Activated CD8-positive, alpha-beta memory T cell treated with anti-CD3 and anti-CD28 coated beads for 24 hours (primary cell): ENCODE measurements at regions not wholly inside any gene's neighbourhood (a gene's known extent, or its start where the extent isn't known, plus 50 kb on each side); places are given as distances from the start of the nearest gene placed in this dataset.

Experiments
- DNase-seq: peaks from one replicate; pipeline ENCODE4 v3.0.0-alpha.2; 2020

- DNase-seq: no peak
Measured at GRCh38 chr6:133583907-133584427, 304.9 kb upstream of the TCF21 start.

- DNase-seq: no peak
Measured at GRCh38 chr6:133584823-133585222, 304.1 kb upstream of the TCF21 start.

DNA sequence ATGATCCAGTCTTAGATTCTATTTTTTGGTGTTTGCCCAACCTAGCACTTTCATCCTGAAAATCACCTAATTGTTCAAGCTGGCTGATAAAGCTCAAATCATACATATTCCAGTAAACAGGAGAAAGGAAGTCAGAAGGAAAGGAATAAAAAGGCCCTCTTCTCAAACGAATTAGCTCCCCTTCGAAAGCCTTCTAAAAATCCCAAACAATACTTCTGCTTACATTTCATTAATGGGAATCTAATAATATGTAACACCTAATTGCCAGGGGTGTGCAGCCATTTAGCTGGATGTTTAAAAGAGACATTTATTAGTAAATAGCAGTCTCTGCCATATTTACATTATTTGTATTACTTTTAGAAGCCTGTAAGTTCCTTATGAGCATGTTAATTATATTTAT lies 302.9 kb upstream of the TCF21 start:
- DNase-seq: no peak

- no peak for DNase-seq
Measured at GRCh38 chr6:133587546-133588160, 301.3 kb upstream of the TCF21 start.

- no peak for DNase-seq
Measured at GRCh38 chr6:133590196-133590595, 298.7 kb upstream of the TCF21 start.

GRCh38 chr6:133590814-133591213 lies 298.1 kb upstream of the TCF21 start:
- no peak for DNase-seq

DNA sequence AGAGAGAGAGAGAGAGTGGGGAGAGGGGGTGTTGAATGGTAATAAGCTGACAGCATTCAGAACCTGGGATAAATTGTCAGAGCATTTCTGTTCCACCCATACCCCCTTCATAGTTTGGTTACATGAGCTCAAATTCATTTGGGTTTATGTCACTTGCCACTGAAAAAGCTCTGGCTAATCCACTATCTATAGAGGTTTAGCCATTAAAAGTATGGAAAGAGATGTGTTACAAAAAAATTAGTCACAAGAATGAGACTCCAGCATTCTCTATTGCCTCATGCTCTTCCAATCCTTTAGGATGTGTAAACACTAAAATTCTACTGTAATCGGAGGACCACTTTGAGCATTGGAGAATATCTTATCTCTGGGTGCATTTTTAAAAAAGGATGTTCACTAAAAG lies 297.6 kb upstream of the TCF21 start:
- DNase-seq: no peak

DNA sequence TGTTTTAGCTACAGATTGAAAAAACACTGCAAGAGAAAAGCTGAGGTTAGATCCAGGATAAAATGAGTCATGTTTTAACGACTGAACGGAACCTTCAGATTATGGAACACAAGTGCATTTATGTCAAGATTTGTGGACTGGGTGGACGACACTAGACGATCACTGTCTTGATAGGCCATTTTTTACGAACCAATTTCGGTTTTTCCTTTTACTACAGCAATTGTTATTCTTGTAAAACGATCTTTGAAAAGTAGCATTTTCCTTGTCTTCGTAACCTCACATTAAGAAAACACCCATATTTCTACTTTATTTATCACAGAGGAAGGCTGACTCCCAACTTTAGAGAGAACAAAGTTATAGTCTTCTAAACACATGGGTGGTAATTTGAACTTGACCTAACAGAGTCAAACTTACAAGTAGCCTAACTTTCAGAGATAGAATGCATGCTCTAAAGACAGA lies 294.2 kb upstream of the TCF21 start:
- no peak for DNase-seq

- DNase-seq: no peak
Measured at GRCh38 chr6:133595111-133595761, 293.7 kb upstream of the TCF21 start.

DNA sequence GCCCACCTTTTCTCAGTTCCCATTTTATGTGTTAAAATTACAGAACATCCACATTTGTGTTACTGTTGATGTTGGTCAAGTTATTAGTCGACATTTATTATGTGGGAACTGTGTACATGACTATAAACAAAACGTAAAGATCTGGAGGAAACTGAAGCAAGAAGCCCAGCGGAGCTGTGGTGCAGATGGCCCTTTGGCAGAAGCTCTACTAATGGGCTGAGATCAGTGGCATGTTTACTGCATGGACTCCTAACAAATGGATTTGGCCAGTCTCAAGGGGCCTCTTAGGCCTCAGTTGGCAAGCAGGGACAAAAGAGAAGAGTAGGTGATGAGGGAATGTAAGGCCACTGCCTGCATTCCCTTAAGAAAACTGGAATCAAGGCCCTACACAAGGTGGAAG lies 282.1 kb upstream of the TCF21 start:
- no peak for DNase-seq

- no peak for DNase-seq
Measured at GRCh38 chr6:133608620-133609019, 280.3 kb upstream of the TCF21 start.

- DNase-seq: no peak
Measured at GRCh38 chr6:133609415-133610226, 279.3 kb upstream of the TCF21 start.

DNA sequence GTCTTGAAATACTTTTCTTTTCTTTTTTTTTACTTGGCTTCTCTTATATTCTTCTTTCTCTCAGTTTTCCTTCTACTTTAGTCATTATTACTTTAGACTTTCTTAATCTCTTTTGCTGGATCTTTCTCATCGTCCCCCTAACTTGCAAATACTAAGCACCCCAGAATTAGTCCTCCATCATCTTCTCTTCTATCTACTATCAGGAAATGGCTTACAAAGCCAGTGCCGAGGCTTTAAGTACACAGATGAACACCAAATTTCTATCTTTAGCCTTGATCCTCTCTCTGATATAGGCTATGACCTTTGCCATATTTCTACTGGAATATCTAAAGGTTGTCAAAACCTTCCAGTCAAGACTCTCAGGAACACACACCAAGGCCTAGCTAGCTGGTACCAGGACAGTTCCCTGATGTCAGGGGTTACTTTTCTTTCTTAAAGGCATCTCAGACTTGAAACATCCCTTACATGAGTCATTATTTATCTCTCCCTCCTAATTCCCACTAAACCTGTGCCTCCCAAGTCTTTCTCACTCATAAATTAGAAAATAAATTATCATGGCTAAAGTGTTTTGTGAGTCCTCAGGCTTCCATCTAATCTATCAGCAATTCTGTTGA lies 278.6 kb upstream of the TCF21 start:
- no peak for DNase-seq

DNA sequence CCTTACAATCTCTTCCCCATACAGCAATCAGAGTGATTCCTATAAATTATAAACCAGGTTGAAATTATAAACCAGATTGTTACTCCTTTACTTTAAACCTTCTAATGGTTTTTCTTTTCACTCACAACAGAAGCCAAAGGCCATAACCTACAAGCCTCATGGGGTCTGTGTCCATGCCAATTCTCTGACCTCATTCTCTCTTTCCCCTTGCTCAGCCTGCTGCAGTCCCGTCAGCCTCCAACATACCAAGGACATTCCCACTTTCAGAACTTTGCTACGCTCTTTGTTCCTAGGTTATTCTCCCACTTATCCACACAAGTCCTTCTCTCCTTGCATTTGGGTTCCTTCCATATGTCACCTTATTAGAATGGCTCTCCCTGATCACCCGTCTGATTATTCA lies 277.9 kb upstream of the TCF21 start:
- DNase-seq: no peak

DNA sequence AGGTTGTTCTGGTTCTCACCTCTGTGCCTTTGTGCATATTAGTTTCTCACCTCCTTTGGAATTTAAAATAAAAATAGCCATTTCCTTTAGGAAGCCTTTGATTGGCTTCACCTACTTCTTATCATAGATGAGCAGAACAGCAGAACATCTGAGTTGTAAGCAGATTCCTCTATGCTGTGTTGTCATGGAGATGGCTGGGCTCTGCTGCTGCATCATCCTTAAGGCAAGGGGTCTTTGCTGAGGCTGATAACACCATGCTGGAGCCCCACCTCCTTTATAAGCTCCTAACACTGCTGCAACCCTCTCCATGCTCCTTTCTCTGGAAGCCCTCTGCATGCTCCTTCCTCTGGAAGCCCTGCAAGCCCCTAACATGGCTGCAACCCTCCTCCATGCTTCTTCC lies 276.5 kb upstream of the TCF21 start:
- no peak for DNase-seq

DNA sequence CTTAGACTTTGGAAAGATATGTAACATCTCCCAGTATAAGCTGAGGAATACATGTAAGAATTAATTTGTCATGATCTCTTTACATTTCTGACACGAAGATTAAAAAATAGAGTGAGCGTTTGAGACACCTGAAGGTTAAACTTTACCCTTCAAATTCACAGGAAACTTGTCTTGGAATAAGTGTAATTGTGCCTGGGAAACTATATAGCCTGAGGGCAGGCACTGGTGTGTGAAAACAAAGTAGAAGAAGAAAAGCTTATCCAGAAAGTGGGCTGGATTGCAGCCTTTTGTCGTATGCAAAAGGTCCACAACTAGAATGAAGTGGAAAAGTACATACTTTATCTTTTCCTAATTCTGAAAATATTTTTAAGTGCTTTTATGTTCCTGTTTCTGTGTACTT lies 275.7 kb upstream of the TCF21 start:
- no peak for DNase-seq

DNA sequence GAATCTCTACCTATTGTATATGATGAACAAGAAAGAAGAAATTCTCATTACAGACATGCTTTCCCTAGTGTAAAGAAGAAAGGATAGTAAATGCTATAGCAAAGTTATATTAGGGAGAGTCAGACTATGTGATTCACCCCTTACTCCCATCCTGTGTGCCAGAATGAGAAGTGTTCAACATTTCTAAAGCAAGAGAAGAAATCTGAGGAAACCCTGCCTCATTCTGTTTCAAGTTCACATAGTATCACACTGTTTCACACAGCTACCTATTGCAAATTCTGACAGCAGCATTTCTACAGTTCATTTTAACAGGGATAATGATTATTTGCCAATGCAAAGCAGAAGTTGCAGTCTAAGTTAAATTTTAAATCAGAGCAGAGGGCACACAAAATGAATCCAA lies 267.2 kb upstream of the TCF21 start:
- no peak for DNase-seq

GRCh38 chr6:133623065-133623464 lies 265.8 kb upstream of the TCF21 start:
- no peak for DNase-seq

GRCh38 chr6:133623621-133624020 lies 265.3 kb upstream of the TCF21 start:
- DNase-seq: no peak

GRCh38 chr6:133626096-133626666 lies 262.7 kb upstream of the TCF21 start:
- DNase-seq: no peak

GRCh38 chr6:133629970-133630369 lies 258.9 kb upstream of the TCF21 start:
- DNase-seq: no peak

- DNase-seq: no peak
Measured at GRCh38 chr6:133630651-133631050, 258.3 kb upstream of the TCF21 start.

DNA sequence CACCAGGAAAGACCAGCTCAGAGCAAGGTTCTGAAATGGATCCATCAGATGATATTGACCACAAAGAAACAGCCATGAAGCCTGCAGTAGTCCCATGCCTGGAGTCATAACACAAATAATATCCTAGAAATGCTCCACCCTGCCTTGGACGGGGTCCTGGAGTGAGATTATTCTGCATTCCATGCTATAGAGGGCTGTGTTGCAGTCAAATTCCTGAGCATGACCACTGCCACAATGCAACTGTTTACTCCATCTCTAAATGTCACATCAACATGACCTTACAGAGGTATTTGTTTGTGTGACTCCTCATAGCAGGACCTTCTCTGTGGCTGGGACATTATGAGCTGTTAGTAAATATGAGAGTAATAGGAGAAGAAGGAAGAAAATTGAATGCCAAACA lies 257.5 kb upstream of the TCF21 start:
- DNase-seq: no peak
